HUES48 (cell line): ENCODE measurements at regions not wholly inside any gene's neighbourhood (a gene's known extent, or its start where the extent isn't known, plus 50 kb on each side); places are given as distances from the start of the nearest gene placed in this dataset.
"Not testable (repeated sequence)": the region's sequence is repeated elsewhere in the genome, so short reads cannot be mapped to it uniquely, and the experiment has no call there.

Experiments used
- H3K27ac ChIP-seq: one replicate; pipeline ENCODE4 v1.7.0; 2013; ENCODE audit warnings: low read depth, low read length, inconsistent platforms
- H3K27me3 ChIP-seq: 2 replicates; pipeline ENCODE4 v1.6.1; 2013; ENCODE audit warnings: mild to moderate bottlenecking, low read length; ENCODE audit not compliant: control insufficient read depth, insufficient read depth
- H3K36me3 ChIP-seq: 2 replicates; pipeline ENCODE4 v1.6.1; 2013; ENCODE audit warnings: low read length; ENCODE audit not compliant: control insufficient read depth, insufficient read depth
- H3K4me1 ChIP-seq: 2 replicates; pipeline ENCODE4 v1.6.1; 2013; ENCODE audit warnings: mild to moderate bottlenecking, low read length; ENCODE audit not compliant: control insufficient read depth, insufficient read depth
- H3K4me3 ChIP-seq: 2 replicates; pipeline ENCODE4 v1.5.1; 2013; ENCODE audit warnings: mild to moderate bottlenecking, low read depth, low read length
- H3K9ac ChIP-seq: 2 replicates; pipeline ENCODE4 v1.6.1; 2013; ENCODE audit warnings: mild to moderate bottlenecking, low read depth, low read length, moderate library complexity
- H3K9me3 ChIP-seq: 2 replicates; pipeline ENCODE4 v1.6.1; 2013; ENCODE audit warnings: low read length; ENCODE audit not compliant: control insufficient read depth, insufficient read depth

DNA sequence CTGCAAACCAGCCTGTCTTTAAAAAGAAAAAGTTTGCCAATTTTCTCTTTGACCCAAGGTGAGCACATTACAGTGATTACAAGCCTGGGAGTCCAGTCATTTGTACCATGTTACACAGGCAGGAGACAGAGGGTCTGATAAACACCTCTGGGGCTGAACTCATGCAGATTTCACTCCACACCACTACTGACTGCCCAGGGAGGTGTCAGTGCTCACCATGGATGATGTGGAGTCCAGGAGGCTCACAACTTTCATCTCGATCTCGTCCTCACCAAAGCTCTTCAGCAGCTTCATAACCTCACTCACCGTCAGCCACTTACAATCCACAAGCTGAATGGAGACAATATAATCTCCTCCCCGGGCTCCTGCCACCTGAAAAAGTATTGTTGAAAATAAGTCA, 302.4 kb downstream of the GOLGA6L6 start:
- not testable (repeated sequence) for H3K9ac ChIP-seq, H3K27ac ChIP-seq, H3K27me3 ChIP-seq, H3K4me3 ChIP-seq, H3K4me1 ChIP-seq, H3K36me3 ChIP-seq
- H3K9me3 ChIP-seq, result peaks cover 72% of the 10 kb centered on the region

DNA sequence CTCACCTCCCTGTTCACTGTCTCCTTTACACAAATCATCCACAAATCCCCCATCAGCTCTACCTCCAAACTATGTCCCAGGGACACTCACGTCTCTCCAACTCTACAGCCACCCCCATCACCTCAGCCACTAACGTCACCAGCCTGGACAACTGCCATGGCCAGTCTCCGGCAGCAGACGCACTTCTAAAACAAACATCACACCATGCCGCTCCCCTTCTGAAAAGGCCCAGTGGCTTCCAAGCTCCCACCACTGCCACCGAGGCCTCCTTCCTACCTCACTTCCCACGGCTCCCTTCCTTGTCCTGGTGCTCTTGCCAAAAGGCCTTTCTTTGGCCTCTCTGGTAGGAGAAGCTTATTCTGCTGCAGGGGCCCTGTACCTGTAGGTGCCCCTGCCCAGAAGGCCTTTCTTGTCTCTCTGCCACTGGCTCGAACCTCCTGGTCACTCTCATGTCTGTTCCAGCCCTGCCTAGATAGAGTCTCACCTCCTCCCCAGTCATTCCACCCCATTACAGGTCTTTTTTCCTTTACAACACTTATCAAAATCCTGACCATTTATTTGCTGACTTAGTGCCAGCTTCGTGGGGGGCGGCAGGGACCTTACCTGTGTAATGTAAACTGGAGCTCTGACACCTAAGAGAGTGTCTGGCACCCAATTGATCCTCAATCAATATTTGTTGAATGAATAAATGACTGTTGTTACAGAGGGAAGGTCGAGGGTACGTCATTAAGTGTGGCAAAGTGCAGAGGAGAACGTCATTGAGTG, 304.2 kb downstream of the GOLGA6L6 start:
- H3K27me3 ChIP-seq, H3K27ac ChIP-seq, H3K9ac ChIP-seq, H3K36me3 ChIP-seq, H3K4me1 ChIP-seq, H3K4me3 ChIP-seq: not testable (repeated sequence)
- peaks cover 71% of the 10 kb centered on the region for H3K9me3 ChIP-seq

GRCh38 chr15:20235728-20236127, 305.9 kb downstream of the GOLGA6L6 start:
- H3K36me3 ChIP-seq, H3K27me3 ChIP-seq, H3K4me3 ChIP-seq, H3K4me1 ChIP-seq, H3K9ac ChIP-seq, H3K27ac ChIP-seq: not testable (repeated sequence)
- peaks cover 70% of the 10 kb centered on the region for H3K9me3 ChIP-seq

GRCh38 chr15:20234006-20234540, 307.5 kb downstream of the GOLGA6L6 start:
- peaks cover 68% of the 10 kb centered on the region for H3K9me3 ChIP-seq
- H3K36me3 ChIP-seq, H3K27ac ChIP-seq, H3K9ac ChIP-seq, H3K4me3 ChIP-seq, H3K4me1 ChIP-seq, H3K27me3 ChIP-seq: not testable (repeated sequence)

DNA sequence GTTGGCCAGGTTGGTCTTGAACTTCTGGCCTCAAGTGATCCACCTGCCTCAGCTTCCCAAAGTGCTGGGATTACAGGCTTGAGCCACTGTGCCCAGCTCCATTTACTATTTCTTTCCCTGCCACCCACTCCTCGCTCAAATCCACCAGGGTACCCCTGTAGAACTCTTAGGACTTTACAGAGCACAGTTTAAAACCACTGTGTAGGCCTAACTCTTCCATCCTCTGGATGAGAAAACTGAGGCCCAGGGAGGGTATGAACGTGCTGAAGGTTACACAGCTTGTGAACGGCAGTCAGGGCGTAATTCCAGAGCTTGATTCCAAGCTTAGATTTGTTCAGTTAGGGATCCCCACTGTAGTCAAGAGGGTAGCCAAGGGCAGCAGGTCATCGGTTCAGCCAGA, 309.1 kb downstream of the GOLGA6L6 start:
- not testable (repeated sequence) for H3K27ac ChIP-seq, H3K27me3 ChIP-seq, H3K4me1 ChIP-seq, H3K9ac ChIP-seq, H3K4me3 ChIP-seq, H3K36me3 ChIP-seq
- peaks cover 70% of the 10 kb centered on the region for H3K9me3 ChIP-seq

GRCh38 chr15:20230656-20231055, 310.9 kb downstream of the GOLGA6L6 start:
- H3K9ac ChIP-seq, H3K4me1 ChIP-seq, H3K4me3 ChIP-seq, H3K36me3 ChIP-seq, H3K27ac ChIP-seq, H3K27me3 ChIP-seq: not testable (repeated sequence)
- H3K9me3 ChIP-seq, result peaks cover 70% of the 10 kb centered on the region

GRCh38 chr15:20228791-20229190, 312.8 kb downstream of the GOLGA6L6 start:
- peaks cover 72% of the 10 kb centered on the region for H3K9me3 ChIP-seq
- H3K4me1 ChIP-seq, H3K27me3 ChIP-seq, H3K27ac ChIP-seq, H3K36me3 ChIP-seq, H3K4me3 ChIP-seq, H3K9ac ChIP-seq: not testable (repeated sequence)

DNA sequence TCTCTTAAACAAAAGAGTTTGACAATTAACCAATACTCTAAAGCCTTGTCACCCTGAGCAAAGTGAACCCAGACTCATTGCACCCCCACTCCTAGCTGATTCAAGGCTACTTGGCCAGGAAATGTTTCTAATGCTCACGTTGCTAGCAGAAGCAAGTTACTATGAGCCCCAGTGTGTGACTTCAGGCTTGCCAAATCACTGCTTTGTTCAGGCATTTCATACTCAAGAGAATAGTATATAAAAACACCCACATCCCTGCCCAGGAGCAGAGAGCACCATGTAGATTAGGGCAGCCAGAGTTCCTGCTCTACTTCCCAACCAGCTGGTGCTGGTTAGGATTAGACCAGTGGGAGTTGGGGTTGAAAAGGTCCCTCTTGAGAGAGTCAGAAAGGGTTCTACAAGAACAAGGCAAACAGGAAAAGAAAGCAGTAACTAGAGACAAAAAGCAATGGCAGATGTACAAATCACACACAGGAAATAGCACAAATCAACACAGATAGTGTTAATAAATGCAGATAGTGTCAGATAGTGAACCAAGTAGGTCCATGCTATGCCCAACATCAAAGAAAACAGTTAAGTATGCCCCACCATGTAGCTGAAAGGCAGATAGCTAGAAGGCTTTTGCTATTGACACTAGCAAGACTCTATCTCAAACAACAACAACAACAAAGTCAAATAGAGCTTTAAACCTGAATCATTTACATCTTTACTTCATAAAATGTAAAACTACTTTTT, 314.3 kb downstream of the GOLGA6L6 start:
- H3K9ac ChIP-seq, H3K4me1 ChIP-seq, H3K36me3 ChIP-seq, H3K27ac ChIP-seq, H3K27me3 ChIP-seq, H3K4me3 ChIP-seq: not testable (repeated sequence)
- H3K9me3 ChIP-seq, result peaks cover 70% of the 10 kb centered on the region

DNA sequence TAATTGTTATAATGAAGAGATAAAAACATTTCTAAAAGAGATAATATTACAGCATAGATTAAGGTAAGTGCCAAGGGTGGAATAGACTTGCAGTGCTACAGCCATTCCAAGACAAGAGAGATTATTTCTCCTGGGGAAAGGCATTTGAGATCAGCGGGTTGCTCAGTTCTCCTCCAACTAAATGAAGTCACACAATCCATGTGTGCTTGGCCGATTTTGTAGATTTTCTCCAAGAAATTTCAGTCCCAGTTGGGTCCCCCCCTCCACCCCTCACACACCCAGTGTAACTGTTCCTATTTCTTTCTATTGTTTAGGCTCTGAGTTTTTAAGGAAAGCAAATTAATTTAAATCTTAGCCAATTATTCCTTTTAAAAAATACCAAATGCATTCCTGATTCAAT, 315.1 kb downstream of the GOLGA6L6 start:
- H3K27me3 ChIP-seq, H3K36me3 ChIP-seq, H3K9ac ChIP-seq, H3K4me3 ChIP-seq, H3K27ac ChIP-seq, H3K4me1 ChIP-seq: not testable (repeated sequence)
- H3K9me3 ChIP-seq, result peaks cover 74% of the 10 kb centered on the region

DNA sequence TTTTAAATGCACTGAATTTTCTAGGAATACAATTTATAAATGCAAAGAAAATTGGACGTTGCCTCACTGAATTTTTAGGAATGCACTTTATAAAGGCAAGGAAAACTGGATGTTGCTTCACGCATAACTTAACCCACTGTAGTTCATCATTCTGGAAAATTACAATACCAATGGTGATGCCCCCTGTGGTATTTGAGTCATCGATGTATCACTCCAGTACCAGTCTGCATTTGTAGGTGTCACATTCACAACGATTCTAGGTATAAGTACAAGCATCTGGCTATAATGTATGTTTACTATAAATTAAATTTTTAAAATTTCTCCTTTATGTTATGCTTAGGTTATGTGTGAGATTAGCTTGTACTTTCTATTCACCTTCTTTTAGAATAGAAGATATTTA, 320.5 kb downstream of the GOLGA6L6 start:
- not testable (repeated sequence) for H3K4me3 ChIP-seq, H3K27me3 ChIP-seq, H3K4me1 ChIP-seq, H3K27ac ChIP-seq, H3K36me3 ChIP-seq, H3K9ac ChIP-seq
- H3K9me3 ChIP-seq, result peaks cover 76% of the 10 kb centered on the region

DNA sequence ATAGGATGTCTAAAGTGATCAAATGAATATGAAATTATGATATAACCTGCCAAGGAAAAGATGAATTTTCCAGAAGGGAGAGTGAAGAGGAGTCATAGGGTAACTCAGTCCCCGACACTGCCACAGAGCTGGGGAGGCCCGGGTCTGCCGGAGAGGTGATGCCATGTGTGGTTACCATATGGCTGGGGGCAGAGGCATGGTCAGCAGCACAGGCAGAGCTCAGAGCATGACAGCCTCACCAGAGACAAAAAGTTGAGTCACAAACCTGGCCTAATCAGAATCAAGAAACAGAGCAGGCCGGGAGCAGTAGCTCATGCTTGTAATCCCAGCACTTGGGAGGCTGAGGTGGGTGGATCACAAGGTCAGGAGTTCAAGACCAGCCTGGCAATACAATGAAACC, 322.4 kb downstream of the GOLGA6L6 start:
- H3K4me1 ChIP-seq, H3K4me3 ChIP-seq, H3K27ac ChIP-seq, H3K27me3 ChIP-seq, H3K36me3 ChIP-seq, H3K9ac ChIP-seq: not testable (repeated sequence)
- peaks cover 72% of the 10 kb centered on the region for H3K9me3 ChIP-seq
